ENCODE measurements at regions not wholly inside any gene's neighbourhood (a gene's known extent, or its start where the extent isn't known, plus 50 kb on each side); places are given as distances from the start of the nearest gene placed in this dataset.

GRCh38 chr20:40291493-40292135 lies 397.4 kb downstream of the MAFB start:
- BruUV-seq (replicated peaks): no TSS peak
- ChIA-PET CTCF (no interaction called here), POLR2A (no interaction called here)
- Histone ChIP-seq H3K79me2 (ENCODE audit: control insufficient read depth, insufficient read depth, low read length) (no peaks in the 10 kb centered on the region), H3K36me3 (ENCODE audit: control insufficient read depth in 2 of 2, extremely low read depth in 1 of 2, insufficient read depth in 2 of 2, low read length in 2 of 2) (no peaks in the 10 kb centered on the region), H3K4me1 (ENCODE audit: control insufficient read depth, extremely low read depth, insufficient read depth, low read length) (peaks cover 22% of the 10 kb centered on the region), H3K4me2 (ENCODE audit: insufficient read depth, low read length) (no peak overlapping the region), H3K9ac (replicated peaks; ENCODE audit: extremely low read depth, insufficient read depth, low read length) (no peak overlapping the region), H2AFZ (ENCODE audit: low read depth, low read length) (no peak overlapping the region), H3K27me3 (ENCODE audit: control insufficient read depth in 2 of 2, insufficient read depth in 2 of 2, low read length in 2 of 2) (no peaks in the 10 kb centered on the region), H3K27ac (ENCODE audit: insufficient read depth, low read depth, low read length) (no peak overlapping the region), H3K4me3 (replicated peaks in 1 of 3; ENCODE audit: insufficient read depth in 1 of 3, low read depth in 1 of 3, low read length in 3 of 3) (no peak overlapping the region), H3K9me3 (replicated peaks; ENCODE audit: control insufficient read depth, insufficient read depth, low read length) (no peaks in the 10 kb centered on the region), H4K20me1 (replicated peaks; ENCODE audit: control insufficient read depth, extremely low read depth, insufficient read depth, low read length) (no peaks in the 10 kb centered on the region), H3K9me1 (replicated peaks; ENCODE audit: control insufficient read depth, extremely low read depth, insufficient read depth, low read length) (no peaks in the 10 kb centered on the region)
- dilution Hi-C loops (cut with MboI; ENCODE audit: extremely low pct_ligation_motif_present, low sequenced_read_pairs): no loop called here
- no peak for DNase-seq (ENCODE audit: low read depth, low spot score)
- TF ChIP-seq POLR2AphosphoS5 (IDR thresholded peaks at IDR 0.05; ENCODE audit: insufficient read depth, low read depth, low read length): no peak
- TF ChIP-seq GATA2 (IDR thresholded peaks at IDR 0.05; ENCODE audit: insufficient read depth, insufficient read length, low read depth, low read length): no peak
- no peak for TF ChIP-seq EZH2 (IDR thresholded peaks at IDR 0.05; ENCODE audit: borderline replicate concordance, low read depth, low read length, severe bottlenecking)
- intact Hi-C loops (cut with micrococcal nuclease): no loop called here
- FAIRE-seq: no peak

GRCh38 chr20:40287683-40288082 lies 401.4 kb downstream of the MAFB start:
- H3K79me2 ChIP-seq (ENCODE audit: control insufficient read depth, insufficient read depth, low read length): no peaks in the 10 kb centered on the region
- intact Hi-C loops (cut with micrococcal nuclease): no loop called here

More at GRCh38 chr20:40287683-40288082, 401.4 kb downstream of the MAFB start:
- H3K27ac ChIP-seq (ENCODE audit: insufficient read depth, low read depth, low read length): no peak overlapping the region
- no peaks in the 10 kb centered on the region for H4K20me1 ChIP-seq (replicated peaks; ENCODE audit: control insufficient read depth, extremely low read depth, insufficient read depth, low read length)
- CTCF ChIA-PET: interaction anchor here (1.6 kb wide), 2 partner anchors 9 to 11 kb away, joined by 4 to 5 read pairs; no protein-coding TSS in a partner anchor
- DNase-seq (ENCODE audit: low read depth, low spot score) (no peak), FAIRE-seq (no peak)
- no peaks in the 10 kb centered on the region for H3K36me3 ChIP-seq (ENCODE audit: control insufficient read depth in 2 of 2, extremely low read depth in 1 of 2, insufficient read depth in 2 of 2, low read length in 2 of 2)
- H3K4me2 ChIP-seq (ENCODE audit: insufficient read depth, low read length): no peak overlapping the region
- no peaks in the 10 kb centered on the region for H3K4me1 ChIP-seq (ENCODE audit: control insufficient read depth, extremely low read depth, insufficient read depth, low read length)
- no peaks in the 10 kb centered on the region for H3K9me3 ChIP-seq (replicated peaks; ENCODE audit: control insufficient read depth, insufficient read depth, low read length)
- H2AFZ ChIP-seq (ENCODE audit: low read depth, low read length): no peak overlapping the region
- no peaks in the 10 kb centered on the region for H3K27me3 ChIP-seq (ENCODE audit: control insufficient read depth in 2 of 2, insufficient read depth in 2 of 2, low read length in 2 of 2)
- POLR2A ChIA-PET: no interaction called here
- TF ChIP-seq JUN (IDR thresholded peaks at IDR 0.05; ENCODE audit: borderline replicate concordance, insufficient read depth, insufficient read length, low read depth) (no peak), GATA2 (IDR thresholded peaks at IDR 0.05; ENCODE audit: insufficient read depth, insufficient read length, low read depth, low read length) (no peak), POLR2AphosphoS5 (IDR thresholded peaks at IDR 0.05; ENCODE audit: insufficient read depth, low read depth, low read length) (no peak), MYC (IDR thresholded peaks at IDR 0.05; ENCODE audit: low read depth, low read length) (no peak), CTCF (IDR thresholded peaks at IDR 0.05; ENCODE audit: extremely low read depth in 1 of 2, insufficient read depth in 1 of 2, low read depth in 1 of 2, low read length in 2 of 2) (no peak), MAX (IDR thresholded peaks at IDR 0.05; ENCODE audit: insufficient read depth, insufficient read length) (no peak), EZH2 (IDR thresholded peaks at IDR 0.05; ENCODE audit: borderline replicate concordance, low read depth, low read length, severe bottlenecking) (no peak)
- no peaks in the 10 kb centered on the region for H3K9me1 ChIP-seq (replicated peaks; ENCODE audit: control insufficient read depth, extremely low read depth, insufficient read depth, low read length)
- dilution Hi-C loops (cut with MboI; ENCODE audit: extremely low pct_ligation_motif_present, low sequenced_read_pairs): no loop called here
- BruUV-seq (replicated peaks): no TSS peak
- no peak overlapping the region for H3K4me3 ChIP-seq (replicated peaks in 1 of 3; ENCODE audit: insufficient read depth in 1 of 3, low read depth in 1 of 3, low read length in 3 of 3)
- H3K9ac ChIP-seq (replicated peaks; ENCODE audit: extremely low read depth, insufficient read depth, low read length): no peak overlapping the region
